Kasumi-1 (cell line): ENCODE measurements at regions not wholly inside any gene's neighbourhood (a gene's known extent, or its start where the extent isn't known, plus 50 kb on each side); places are given as distances from the start of the nearest gene placed in this dataset.
A peak's percentile ranks its signal among the peaks of the same experiment; 100 is the strongest.

ENCODE experiments used
- DNase-seq, 2 experiments: peaks; one replicate each; lab custom pipeline; 2025; lab: John Stamatoyannopoulos, UW

- DNase-seq = peak; percentile 3 to 10
Observed at GRCh38 chr4:180909279-180909678, 1333.9 kb upstream of the TENM3 start.

- DNase-seq = no peak
Observed at GRCh38 chr4:180913750-180914149, 1329.5 kb upstream of the TENM3 start.

DNA sequence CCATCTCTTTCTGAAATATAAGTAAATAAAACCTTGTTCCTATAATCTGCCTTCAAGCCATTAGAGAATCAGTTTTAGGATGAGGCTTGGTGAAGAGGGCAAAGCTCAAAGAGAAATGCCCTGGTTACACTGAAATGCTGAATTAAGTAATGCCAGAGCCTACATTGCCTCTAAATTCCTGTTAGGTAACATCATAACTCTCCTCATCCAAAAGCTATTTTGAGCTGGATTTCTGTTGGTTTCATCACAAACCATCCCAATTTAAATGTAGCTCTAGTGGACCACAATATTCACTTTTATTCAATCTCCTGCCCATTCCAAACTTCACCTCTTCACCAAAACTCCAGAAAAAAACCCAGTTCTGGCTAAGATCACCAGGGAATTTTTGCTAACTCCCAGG is 1319.7 kb upstream of the TENM3 start:
- no peak for DNase-seq

GRCh38 chr4:180925805-180926204 is 1317.4 kb upstream of the TENM3 start:
- no peak for DNase-seq

DNA sequence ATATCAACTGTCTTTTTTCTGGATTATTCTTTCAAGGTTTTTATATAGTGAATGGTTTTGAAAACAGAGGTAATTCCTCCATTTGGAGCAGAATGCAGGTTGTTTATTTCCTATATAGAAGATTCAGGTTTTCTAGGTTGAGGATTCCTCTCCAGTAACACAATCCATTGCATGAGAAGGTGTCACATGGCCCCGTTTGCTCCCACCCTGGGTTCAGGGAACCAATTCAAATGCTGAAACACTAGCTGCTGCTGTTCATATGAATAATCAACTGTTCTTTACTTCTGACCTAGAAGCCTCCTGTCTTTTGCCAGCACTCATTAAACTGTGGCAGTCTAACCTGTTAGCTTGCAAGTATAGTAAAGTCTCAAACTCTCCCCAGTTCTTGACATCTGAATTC is 1316.9 kb upstream of the TENM3 start:
- DNase-seq = no peak

- DNase-seq = no peak
Observed at GRCh38 chr4:180932370-180933001, 1310.7 kb upstream of the TENM3 start.

- DNase-seq = no peak
Observed at GRCh38 chr4:180937083-180937482, 1306.1 kb upstream of the TENM3 start.

DNA sequence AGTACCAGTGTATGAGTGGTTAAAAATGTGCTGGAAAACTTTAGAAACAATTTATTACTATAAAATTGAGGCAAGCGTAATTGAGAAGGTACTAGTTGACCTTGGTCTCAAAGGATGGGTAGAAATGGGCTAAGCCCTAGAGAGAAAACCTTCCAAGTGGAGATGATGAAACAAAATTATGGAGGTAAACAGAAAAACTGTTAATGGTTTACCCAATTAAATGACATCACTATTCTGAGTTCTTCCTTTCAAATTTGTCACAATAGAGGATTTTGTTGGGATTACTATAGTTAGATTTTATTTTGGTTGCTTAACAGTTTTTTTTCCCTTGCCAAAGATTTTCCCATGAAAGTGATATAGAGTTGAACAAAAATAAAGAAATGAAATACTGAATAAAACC is 1302.5 kb upstream of the TENM3 start:
- no peak for DNase-seq

GRCh38 chr4:180942367-180942916 is 1300.8 kb upstream of the TENM3 start:
- DNase-seq = no peak

DNA sequence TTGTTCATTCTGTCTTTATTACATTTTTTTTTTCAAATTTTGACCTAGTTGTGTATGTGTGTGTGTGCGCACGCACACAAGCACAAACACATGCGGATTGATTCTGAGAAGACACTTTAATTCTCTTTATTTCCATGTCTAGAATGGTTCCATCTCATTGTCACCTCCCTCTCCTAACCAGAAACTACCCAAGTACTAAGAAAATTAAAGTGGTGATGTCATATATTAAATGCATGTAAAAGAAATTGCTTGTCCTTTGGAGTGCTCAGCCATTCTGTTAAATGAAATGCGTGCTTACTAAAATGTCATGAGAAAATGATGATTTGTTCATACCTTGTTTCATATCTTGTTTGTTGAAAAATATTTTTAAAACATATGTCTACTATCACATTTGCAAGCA is 1297.0 kb upstream of the TENM3 start:
- DNase-seq = no peak

DNA sequence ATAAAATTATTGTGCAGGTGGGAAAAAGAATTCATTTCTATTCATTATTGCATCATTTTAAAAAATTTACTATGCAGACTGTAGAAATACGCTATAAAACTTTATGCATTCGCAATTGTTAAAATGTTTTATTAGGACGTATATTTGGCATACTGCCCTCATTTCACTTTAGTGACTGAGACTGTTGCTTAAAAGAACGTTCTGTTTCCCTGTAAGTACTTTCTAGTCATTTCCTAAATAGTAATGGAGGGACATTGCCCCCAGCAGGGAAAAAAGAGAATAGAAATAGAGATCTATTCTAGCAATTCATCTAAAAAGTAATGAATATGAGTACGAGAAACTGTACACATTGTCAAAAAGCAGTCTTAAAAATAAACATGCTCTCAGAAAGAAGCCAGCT is 1295.8 kb upstream of the TENM3 start:
- DNase-seq = peak; percentile 30 to 36

DNA sequence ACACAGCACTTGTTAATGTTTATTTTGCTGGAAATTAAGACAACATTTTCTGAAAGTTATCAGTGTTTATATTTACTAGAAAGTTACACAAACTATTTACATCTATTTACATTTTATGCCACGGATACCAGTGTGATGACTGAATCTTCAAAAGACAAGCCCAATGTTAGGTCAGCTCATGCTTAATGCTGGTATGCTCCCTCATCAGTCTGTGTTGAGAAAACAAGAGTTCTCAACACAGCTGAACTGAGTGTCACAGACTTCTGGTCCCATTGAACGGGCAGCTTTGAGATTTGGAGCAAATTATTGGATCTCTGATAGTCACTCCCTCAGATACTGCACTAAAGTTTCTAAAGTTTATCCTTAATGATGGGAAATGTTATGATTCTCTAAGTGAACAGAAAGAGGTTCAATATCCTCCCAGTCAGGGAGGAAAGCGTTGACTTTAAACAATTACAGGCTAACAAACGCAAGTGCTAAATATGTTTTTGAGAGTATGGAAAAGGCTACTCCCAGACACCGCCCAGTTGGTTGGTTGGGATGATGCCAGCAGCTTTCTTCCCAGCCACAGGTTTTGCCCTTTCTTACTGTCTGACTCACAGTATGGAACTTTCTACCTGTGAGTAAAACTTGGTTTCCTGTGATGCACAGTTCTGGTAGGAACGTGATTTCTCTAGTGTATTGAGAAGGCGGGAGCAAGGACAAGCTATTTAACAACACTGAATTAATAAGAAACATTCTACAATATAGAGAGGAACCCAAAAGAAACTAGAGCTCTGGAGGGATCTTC is 1293.6 kb upstream of the TENM3 start:
- DNase-seq = no peak

- DNase-seq = no peak
Observed at GRCh38 chr4:180950377-180950776, 1292.8 kb upstream of the TENM3 start.

DNA sequence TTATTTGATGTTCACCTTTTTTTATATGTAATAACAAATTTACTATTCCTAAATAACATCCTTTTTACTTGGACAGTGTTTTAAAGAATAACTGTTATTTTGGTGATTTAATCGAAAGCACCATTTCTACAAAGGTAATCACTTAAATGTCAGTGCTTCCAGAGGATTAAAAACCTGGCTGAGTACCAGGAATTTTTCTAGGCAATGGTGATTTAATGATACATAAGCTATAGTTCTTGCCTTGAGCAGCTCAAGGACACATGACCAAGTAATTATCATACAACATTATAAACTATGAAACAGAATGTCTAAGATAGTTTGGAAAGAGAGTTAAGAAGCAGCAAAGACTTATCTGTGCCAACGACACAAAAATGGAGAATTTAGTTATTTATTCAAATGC is 1291.9 kb upstream of the TENM3 start:
- DNase-seq = no peak

- peak in 1 of 2 experiments; percentile 19 for DNase-seq
Observed at GRCh38 chr4:180953572-180953971, 1289.6 kb upstream of the TENM3 start.

DNA sequence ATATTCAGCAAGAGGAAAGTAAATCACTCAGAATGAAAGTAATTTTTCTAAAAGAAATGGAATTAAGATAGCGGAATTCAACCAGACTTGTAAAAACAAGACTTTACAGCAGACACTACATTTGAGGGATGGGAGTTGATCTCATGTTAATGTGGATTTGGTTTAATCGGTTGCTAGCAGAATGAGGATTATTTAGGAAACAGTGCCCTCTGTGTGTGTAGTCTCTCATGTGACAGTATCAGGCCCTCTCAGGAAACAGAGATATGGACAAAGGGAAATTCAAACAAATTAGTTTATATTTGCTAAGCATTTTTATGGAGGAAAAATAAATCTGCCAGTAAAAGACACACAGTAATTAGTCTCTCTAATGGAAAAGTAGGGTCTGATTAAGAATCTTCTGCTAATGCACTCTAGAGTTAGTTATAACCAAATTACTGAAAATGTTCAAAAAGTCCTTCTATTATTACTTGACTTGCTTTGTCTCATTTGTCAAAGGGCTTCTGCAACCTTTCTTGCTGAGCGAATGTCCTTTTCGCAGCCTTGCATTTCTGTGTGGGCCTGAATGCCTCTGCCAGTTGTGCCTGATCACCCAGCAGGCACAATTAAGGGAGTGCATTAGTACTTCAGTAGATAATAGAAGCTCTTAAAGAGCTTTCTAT is 1282.3 kb upstream of the TENM3 start:
- DNase-seq = no peak

- no peak for DNase-seq
Observed at GRCh38 chr4:180962268-180962667, 1280.9 kb upstream of the TENM3 start.

DNA sequence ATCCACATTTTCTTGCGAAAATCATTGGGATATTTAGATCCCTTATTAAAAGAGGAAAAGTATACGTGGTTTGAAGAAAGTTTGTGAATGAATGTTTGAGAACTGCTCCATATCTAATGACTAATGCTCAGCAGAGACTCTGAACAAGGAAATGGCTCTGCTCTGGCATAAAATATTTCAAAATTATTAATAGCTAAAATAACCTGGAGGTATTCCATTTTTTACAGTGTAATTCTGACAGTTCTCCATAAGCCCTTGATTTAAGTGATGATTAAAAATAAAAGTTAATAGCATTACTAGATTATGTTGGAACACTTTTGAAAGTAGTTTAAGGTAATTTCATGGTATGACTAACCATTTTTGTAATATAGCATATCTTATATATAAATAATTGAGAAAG is 1276.9 kb upstream of the TENM3 start:
- no peak for DNase-seq

- DNase-seq = no peak
Observed at GRCh38 chr4:180967936-180968335, 1275.3 kb upstream of the TENM3 start.

GRCh38 chr4:180973894-180974293 is 1269.3 kb upstream of the TENM3 start:
- DNase-seq = no peak

GRCh38 chr4:180990931-180991330 is 1252.3 kb upstream of the TENM3 start:
- no peak for DNase-seq

- no peak for DNase-seq
Observed at GRCh38 chr4:180993244-180993836, 1249.9 kb upstream of the TENM3 start.

GRCh38 chr4:180994722-180995121 is 1248.5 kb upstream of the TENM3 start:
- no peak for DNase-seq
